Epithelial cell of esophagus (primary cell): ENCODE measurements at regions not wholly inside any gene's neighbourhood (a gene's known extent, or its start where the extent isn't known, plus 50 kb on each side); places are given as distances from the start of the nearest gene placed in this dataset.
"Not testable (repeated sequence)": the region's sequence is repeated elsewhere in the genome, so short reads cannot be mapped to it uniquely, and the experiment has no call there.

Experiments used
- DNase-seq: peaks from one replicate; pipeline ENCODE4 v3.0.0; 2010; ENCODE audit warnings: low read depth
- H3K4me3 ChIP-seq: 2 replicates; pipeline ENCODE4 v1.5.1; 2011; ENCODE audit warnings: mild to moderate bottlenecking, low read length, control low read depth
- TF ChIP-seq, protein P1 (sequence below): IDR thresholded peaks from 2 replicates; pipeline ENCODE4 v1.5.1; 2011; ENCODE audit warnings: low read depth, mild to moderate bottlenecking, low read length, control low read depth, inconsistent platforms; ENCODE audit not compliant: insufficient read depth; ENCODE audit errors: missing control alignments

- no peak for DNase-seq
- no peak overlapping the region for H3K4me3 ChIP-seq
- TF ChIP-seq, protein P1, sequence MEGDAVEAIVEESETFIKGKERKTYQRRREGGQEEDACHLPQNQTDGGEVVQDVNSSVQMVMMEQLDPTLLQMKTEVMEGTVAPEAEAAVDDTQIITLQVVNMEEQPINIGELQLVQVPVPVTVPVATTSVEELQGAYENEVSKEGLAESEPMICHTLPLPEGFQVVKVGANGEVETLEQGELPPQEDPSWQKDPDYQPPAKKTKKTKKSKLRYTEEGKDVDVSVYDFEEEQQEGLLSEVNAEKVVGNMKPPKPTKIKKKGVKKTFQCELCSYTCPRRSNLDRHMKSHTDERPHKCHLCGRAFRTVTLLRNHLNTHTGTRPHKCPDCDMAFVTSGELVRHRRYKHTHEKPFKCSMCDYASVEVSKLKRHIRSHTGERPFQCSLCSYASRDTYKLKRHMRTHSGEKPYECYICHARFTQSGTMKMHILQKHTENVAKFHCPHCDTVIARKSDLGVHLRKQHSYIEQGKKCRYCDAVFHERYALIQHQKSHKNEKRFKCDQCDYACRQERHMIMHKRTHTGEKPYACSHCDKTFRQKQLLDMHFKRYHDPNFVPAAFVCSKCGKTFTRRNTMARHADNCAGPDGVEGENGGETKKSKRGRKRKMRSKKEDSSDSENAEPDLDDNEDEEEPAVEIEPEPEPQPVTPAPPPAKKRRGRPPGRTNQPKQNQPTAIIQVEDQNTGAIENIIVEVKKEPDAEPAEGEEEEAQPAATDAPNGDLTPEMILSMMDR: no peak
These were observed 607.1 kb downstream of the MEI4 start for GRCh38 chr6:78259935-78260334.

DNA sequence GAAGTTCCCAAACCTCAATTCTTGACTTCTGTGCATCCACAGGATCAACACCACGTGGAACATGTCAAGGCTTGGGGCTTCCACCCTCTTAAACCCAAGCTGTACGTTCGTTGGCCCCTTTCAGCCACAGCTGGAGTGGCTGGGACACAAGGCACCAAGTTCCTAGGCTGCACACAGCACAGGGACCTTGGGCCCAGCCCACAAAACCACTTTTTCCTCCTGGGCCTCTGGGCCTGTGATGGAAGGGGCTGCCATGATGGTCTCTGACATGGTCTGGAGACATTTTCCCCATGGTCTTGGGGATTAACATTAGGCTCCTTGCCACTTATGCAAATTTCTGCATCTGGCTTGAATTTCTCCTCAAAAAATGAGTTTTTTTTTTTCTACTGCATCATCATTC lies 606.9 kb upstream of the IRAK1BP1 start:
- not testable (repeated sequence) for H3K4me3 ChIP-seq

GRCh38 chr6:78268591-78269452 lies 598.5 kb upstream of the IRAK1BP1 start:
- DNase-seq: peak; percentile 36
- TF ChIP-seq, protein P1: no peak
- no peak overlapping the region for H3K4me3 ChIP-seq

More for the DNA sequence above, 606.9 kb upstream of the IRAK1BP1 start:
- DNase-seq: not testable (repeated sequence)

- TF ChIP-seq, protein P1: no peak
- peak; percentile 50 for DNase-seq
These were observed 566.5 kb upstream of the IRAK1BP1 start for GRCh38 chr6:78300885-78301284.

DNA sequence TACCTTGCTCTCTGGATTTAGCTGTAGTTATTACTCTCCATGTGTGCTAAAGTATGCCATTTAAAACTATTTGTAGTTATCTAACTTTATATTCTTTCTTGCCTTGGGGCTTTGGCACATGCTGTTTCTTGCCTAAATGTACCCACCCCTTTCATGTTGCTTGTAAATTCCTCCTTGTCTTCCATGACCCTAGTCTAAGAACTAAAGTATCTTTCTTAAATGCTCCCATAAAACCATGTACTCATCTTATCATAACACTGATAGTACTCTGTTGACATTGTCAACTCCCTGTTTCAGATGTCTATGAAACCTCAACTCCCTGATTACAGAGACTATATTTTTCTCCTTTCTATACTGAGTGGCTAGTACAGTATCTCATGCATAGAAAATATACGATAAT lies 564.9 kb upstream of the IRAK1BP1 start:
- TF ChIP-seq, protein P1: no peak
- no peak overlapping the region for H3K4me3 ChIP-seq
- peak; percentile 1 for DNase-seq

More at GRCh38 chr6:78300885-78301284, 566.5 kb upstream of the IRAK1BP1 start:
- no peak overlapping the region for H3K4me3 ChIP-seq

GRCh38 chr6:78308025-78308424 lies 559.3 kb upstream of the IRAK1BP1 start:
- H3K4me3 ChIP-seq: no peak overlapping the region
- peak; percentile 42 for DNase-seq
- TF ChIP-seq, protein P1: peak; percentile 26

- TF ChIP-seq, protein P1: no peak
- no peak for DNase-seq
- no peak overlapping the region for H3K4me3 ChIP-seq
These were observed 545.1 kb upstream of the IRAK1BP1 start for GRCh38 chr6:78322068-78322845.
